HepG2 (cell line): ENCODE measurements at regions not wholly inside any gene's neighbourhood (a gene's known extent, or its start where the extent isn't known, plus 50 kb on each side); places are given as distances from the start of the nearest gene placed in this dataset.

ENCODE experiments used
- ATAC-seq: fragments of 200-7000 bp; cut with Tn5 transposase; 3 replicates; pipeline ENCODE4 v1.9.1; 2020; ENCODE audit warnings: mild to moderate bottlenecking, moderate library complexity
- BruUV-seq: library from RNA; stranded (reverse); fragments of 400-500 nt; replicated peaks from 2 replicates; lab custom pipeline; 2021; lab: Mats Ljungman, UMichigan
- CTCF ChIA-PET: fragments of 300-600 bp; formaldehyde crosslinking; extraction: SDS; loops from one replicate; lab custom pipeline; 2021; ENCODE audit warnings: low total read pairs, inconsistent platforms, low intra/inter-chr PET ratio; lab: Yijun Ruan, JAX
- POLR2A ChIA-PET: fragments of 350-600 bp; sonication (Branson Sonifier 250); formaldehyde crosslinking; loops from one replicate; lab custom pipeline; 2020; ENCODE audit warnings: antibody characterized with exemption, inconsistent platforms; lab: Yijun Ruan, JAX
- DNase-seq: peaks from one replicate; pipeline ENCODE4 v3.0.0-alpha.2; 2015; ENCODE audit warnings: low spot score
- FAIRE-seq: peaks from 3 replicates; lab custom pipeline; 2011; peaks lifted over from hg19 to GRCh38; lab: Jason Lieb, UNC
- H2AFZ ChIP-seq: one replicate; pipeline ENCODE4 v1.6.1; 2011; ENCODE audit warnings: low read length, inconsistent platforms
- H3K27ac ChIP-seq: fragments of 300-600 bp; 3 replicates; pipeline ENCODE4 v1.8.0; 2011; ENCODE audit warnings: mixed run types, mild to moderate bottlenecking, mixed read lengths, low read length, inconsistent platforms; ENCODE audit not compliant: insufficient read depth; ENCODE audit errors: extremely low read length
- H3K27me3 ChIP-seq, 2 experiments: fragments of 200-600 bp in 1 of 2; 2 replicates in 1 of 2; 3 replicates in 1 of 2; pipeline versions ENCODE4 v1.6.0 to v1.8.0; 2011; ENCODE audit warnings: low read length in 2 of 2, mild to moderate bottlenecking in 2 of 2, moderate library complexity in 2 of 2, inconsistent platforms in 1 of 2; ENCODE audit not compliant: insufficient read depth in 2 of 2, control insufficient read depth in 1 of 2
- H3K36me3 ChIP-seq, 2 experiments: fragments of 200-600 bp in 1 of 2; replicated peaks in 1 of 2; 2 replicates in 1 of 2; 3 replicates in 1 of 2; pipeline versions ENCODE4 v1.5.1 to v1.8.0; 2011; ENCODE audit warnings: low read length in 2 of 2, inconsistent platforms in 1 of 2; ENCODE audit not compliant: insufficient read depth in 2 of 2, control insufficient read depth in 1 of 2
- H3K4me1 ChIP-seq: 2 replicates; pipeline ENCODE4 v1.5.1; 2012; ENCODE audit warnings: low read length, inconsistent platforms; ENCODE audit not compliant: insufficient read depth
- H3K4me2 ChIP-seq: 2 replicates; pipeline ENCODE4 v1.6.0; 2011; ENCODE audit warnings: low read depth, low read length, inconsistent platforms
- H3K4me3 ChIP-seq, 3 experiments: fragments of 200-600 bp in 1 of 3; sonication (generic), shearing (Covaris generic) in 1 of 3; replicated peaks in 1 of 3; 2 replicates each; pipeline ENCODE4 v1.5.1; 2011 to 2016; ENCODE audit warnings: low read length in 3 of 3, inconsistent platforms in 2 of 3, low read depth in 2 of 3, mild to moderate bottlenecking in 2 of 3, control low read depth in 1 of 3, mixed read lengths in 1 of 3; ENCODE audit not compliant: insufficient read depth in 1 of 3
- H3K79me2 ChIP-seq: one replicate; pipeline ENCODE4 v1.6.1; 2011; ENCODE audit warnings: low read length, inconsistent platforms; ENCODE audit not compliant: insufficient read depth
- H3K9ac ChIP-seq: 2 replicates; pipeline ENCODE4 v1.6.0; 2011; ENCODE audit warnings: mild to moderate bottlenecking, low read depth, low read length, inconsistent platforms; ENCODE audit not compliant: insufficient read depth
- H3K9me3 ChIP-seq: 2 replicates; pipeline ENCODE4 v1.5.1; 2012; ENCODE audit warnings: mild to moderate bottlenecking, low read length
- H4K20me1 ChIP-seq: 2 replicates; pipeline ENCODE4 v1.6.0; 2011; ENCODE audit warnings: inconsistent platforms, mild to moderate bottlenecking, low read length, moderate library complexity; ENCODE audit not compliant: insufficient read depth
- ATF4 ChIP-seq, 2 experiments: fragments of 450-650 bp in 1 of 2; sonication (generic) in 1 of 2; formaldehyde crosslinking; IDR thresholded peaks; 2 replicates each; pipeline versions ENCODE4 v1.5.0 to v1.8.0; 2020 to 2022; ENCODE audit warnings: mild to moderate bottlenecking in 1 of 2, missing genetic modification reagents in 1 of 2
- KAT8 ChIP-seq: IDR thresholded peaks from 2 replicates; pipeline ENCODE4 v1.6.1; 2016; ENCODE audit warnings: missing genetic modification reagents, missing compliant biosample characterization
- PAWR ChIP-seq: sonication (generic); formaldehyde crosslinking; IDR thresholded peaks from 2 replicates; pipeline ENCODE4 v1.4.0; 2020; ENCODE audit warnings: missing genetic modification reagents, mild to moderate bottlenecking, borderline replicate concordance
- PHF20 ChIP-seq: sonication (generic); formaldehyde crosslinking; IDR thresholded peaks from 2 replicates; pipeline ENCODE4 v1.5.0; 2020; ENCODE audit warnings: mild to moderate bottlenecking, missing genetic modification reagents
- TERF1 ChIP-seq: sonication (generic); formaldehyde crosslinking; IDR thresholded peaks from 2 replicates; pipeline ENCODE4 v1.8.0; 2022; ENCODE audit warnings: mild to moderate bottlenecking, missing genetic modification reagents, moderate library complexity
- XRCC5 ChIP-seq: fragments of 200-400 bp; formaldehyde crosslinking; optimal IDR thresholded peaks from 2 replicates; pipeline ENCODE3; 2017; ENCODE audit warnings: mild to moderate bottlenecking, low read length
- ZBTB26 ChIP-seq: IDR thresholded peaks from 2 replicates; pipeline ENCODE4 v1.6.1; 2016; ENCODE audit warnings: missing compliant biosample characterization, missing genetic modification reagents, borderline replicate concordance
- ZNF234 ChIP-seq: sonication (generic); formaldehyde crosslinking; conservative IDR thresholded peaks from 2 replicates; pipeline ENCODE4 v1.5.1; 2020; ENCODE audit warnings: mild to moderate bottlenecking, missing genetic modification reagents
- ZNF383 ChIP-seq: sonication (generic); formaldehyde crosslinking; IDR thresholded peaks from 2 replicates; pipeline ENCODE4 v1.4.0; 2020; ENCODE audit warnings: missing genetic modification reagents, mild to moderate bottlenecking, borderline replicate concordance
- ZNF766 ChIP-seq: sonication (generic); formaldehyde crosslinking; IDR thresholded peaks from 2 replicates; pipeline ENCODE4 v1.5.0; 2020; ENCODE audit warnings: missing genetic modification reagents, borderline replicate concordance
- ZNF878 ChIP-seq: sonication (generic); formaldehyde crosslinking; IDR thresholded peaks from 2 replicates; pipeline ENCODE4 v1.8.1; 2023; ENCODE audit warnings: mild to moderate bottlenecking, missing genetic modification reagents, moderate library complexity
- WGBS: methylation state at CpG from one replicate; pipeline ENCODE4 v1.1.6; 2017; ENCODE audit warnings: low lambda C conversion rate; 5-methylcytosine and 5-hydroxymethylcytosine counted together
- in situ Hi-C: cut with HindIII; loops from 2 replicates; pipeline ENCODE4 v1.10.0; 2017; ENCODE audit warnings: low pct_unique_long_range_greater_than_20kb; ENCODE audit not compliant: extremely low pct_ligation_motif_present
- intact Hi-C: fragments of 100-400 bp; cut with micrococcal nuclease; formaldehyde crosslinking; loops from one replicate; pipeline ENCODE4 v1.10.0; 2022; ENCODE audit not compliant: unreplicated experiment
- TF ChIP-seq, protein P1 (sequence below): sonication (generic); formaldehyde crosslinking; IDR thresholded peaks from 2 replicates; pipeline ENCODE4 v1.4.0; 2020; ENCODE audit warnings: missing genetic modification reagents, borderline replicate concordance

DNA sequence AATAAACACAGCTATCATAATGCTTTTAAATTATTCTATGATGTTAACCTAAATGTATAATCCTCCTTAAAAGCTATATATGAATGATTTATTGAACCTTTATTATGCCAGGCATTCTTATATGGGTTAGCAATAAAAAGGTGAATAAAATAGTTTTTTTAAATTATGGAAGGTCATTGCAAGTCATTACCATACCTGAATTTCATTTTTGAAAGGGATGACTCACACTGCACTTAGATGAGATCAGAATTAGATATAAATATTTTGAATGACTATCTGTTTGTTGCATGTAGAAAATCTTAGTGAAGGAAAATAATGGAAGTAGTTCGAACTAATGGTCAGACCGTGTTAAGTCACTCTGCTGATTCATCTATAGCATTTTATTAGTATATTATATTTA lies 822.3 kb downstream of the LUZP2 start:
- no peak for FAIRE-seq

More for the DNA sequence above, 822.3 kb downstream of the LUZP2 start:
- Histone ChIP-seq H3K4me1 (no peaks in the 10 kb centered on the region), H3K36me3 (no peaks in the 10 kb centered on the region), H3K27me3 (no peaks in the 10 kb centered on the region), H3K27ac (no peak overlapping the region), H3K4me2 (no peak overlapping the region), H3K79me2 (no peaks in the 10 kb centered on the region), H3K4me3 (no peak overlapping the region), H2AFZ (no peak overlapping the region), H3K9me3 (peaks cover 4% of the 10 kb centered on the region; the same call in 1 of the 2 replicates), H3K9ac (no peak overlapping the region), H4K20me1 (no peaks in the 10 kb centered on the region)
- no TSS peak for BruUV-seq
- ATAC-seq (no peak), DNase-seq (no peak)
- no peak for TF ChIP-seq ZNF383
- no peak for TF ChIP-seq TERF1 (CRISPR knock-in tag)
- TF ChIP-seq, protein P1, sequence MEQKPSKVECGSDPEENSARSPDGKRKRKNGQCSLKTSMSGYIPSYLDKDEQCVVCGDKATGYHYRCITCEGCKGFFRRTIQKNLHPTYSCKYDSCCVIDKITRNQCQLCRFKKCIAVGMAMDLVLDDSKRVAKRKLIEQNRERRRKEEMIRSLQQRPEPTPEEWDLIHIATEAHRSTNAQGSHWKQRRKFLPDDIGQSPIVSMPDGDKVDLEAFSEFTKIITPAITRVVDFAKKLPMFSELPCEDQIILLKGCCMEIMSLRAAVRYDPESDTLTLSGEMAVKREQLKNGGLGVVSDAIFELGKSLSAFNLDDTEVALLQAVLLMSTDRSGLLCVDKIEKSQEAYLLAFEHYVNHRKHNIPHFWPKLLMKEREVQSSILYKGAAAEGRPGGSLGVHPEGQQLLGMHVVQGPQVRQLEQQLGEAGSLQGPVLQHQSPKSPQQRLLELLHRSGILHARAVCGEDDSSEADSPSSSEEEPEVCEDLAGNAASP: no peak
- TF ChIP-seq ATF4 (CRISPR knock-in tag; IDR thresholded peaks at IDR 0.05): no peak
- no peak for TF ChIP-seq ZBTB26 (CRISPR knock-in tag)
- no peak for TF ChIP-seq XRCC5
- no peak for TF ChIP-seq PHF20 (CRISPR knock-in tag)
- no peak for TF ChIP-seq KAT8 (CRISPR knock-in tag)
- TF ChIP-seq ZNF234 (CRISPR knock-in tag): no peak
- no peak for TF ChIP-seq ZNF878 (CRISPR knock-in tag)
- no peak for TF ChIP-seq ZNF766
- TF ChIP-seq PAWR (CRISPR knock-in tag): no peak
- WGBS: 0% methylated on average over 2 of the region's 2 CpGs
- CTCF ChIA-PET: no interaction called here
- POLR2A ChIA-PET: no interaction called here
- in situ Hi-C loops: no loop called here
- intact Hi-C loops: no loop called here
